NCI-H748 (cell line): ENCODE measurements at regions not wholly inside any gene's neighbourhood (a gene's known extent, or its start where the extent isn't known, plus 50 kb on each side); places are given as distances from the start of the nearest gene placed in this dataset.
"Not testable (repeated sequence)": the region's sequence is repeated elsewhere in the genome, so short reads cannot be mapped to it uniquely, and the experiment has no call there.

Source experiments
- DNase-seq: peaks from one replicate; lab custom pipeline; 2025; ENCODE audit not compliant: unreplicated experiment; lab: John Stamatoyannopoulos, UW

GRCh38 chr4:127448986-127449385, 183.8 kb upstream of the INTU start:
- no peak for DNase-seq

GRCh38 chr4:127449449-127449848, 183.3 kb upstream of the INTU start:
- no peak for DNase-seq

- DNase-seq, result no peak
Observed at GRCh38 chr4:127450276-127450675, 182.5 kb upstream of the INTU start.

- DNase-seq, result no peak
Observed at GRCh38 chr4:127463883-127464282, 168.9 kb upstream of the INTU start.

GRCh38 chr4:127469542-127469941, 163.2 kb upstream of the INTU start:
- no peak for DNase-seq

GRCh38 chr4:127469959-127470809, 162.6 kb upstream of the INTU start:
- no peak for DNase-seq

GRCh38 chr4:127478271-127478670, 154.5 kb upstream of the INTU start:
- not testable (repeated sequence) for DNase-seq

- peak; percentile 18 for DNase-seq
Observed at GRCh38 chr4:127479031-127479622, 153.6 kb upstream of the INTU start.

GRCh38 chr4:127482049-127482448, 150.7 kb upstream of the INTU start:
- no peak for DNase-seq

- DNase-seq, result no peak
Observed at GRCh38 chr4:127484117-127484516, 148.6 kb upstream of the INTU start.

GRCh38 chr4:127486248-127486647, 146.5 kb upstream of the INTU start:
- no peak for DNase-seq

- DNase-seq, result no peak
Observed at GRCh38 chr4:127491571-127491970, 141.2 kb upstream of the INTU start.

- not testable (repeated sequence) for DNase-seq
Observed at GRCh38 chr4:127496875-127497274, 135.9 kb upstream of the INTU start.

GRCh38 chr4:127498366-127498765, 134.4 kb upstream of the INTU start:
- DNase-seq, result no peak

- no peak for DNase-seq
Observed at GRCh38 chr4:127500242-127500641, 132.5 kb upstream of the INTU start.

GRCh38 chr4:127501103-127501502, 131.7 kb upstream of the INTU start:
- DNase-seq, result no peak

GRCh38 chr4:127503111-127503510, 129.6 kb upstream of the INTU start:
- no peak for DNase-seq

- no peak for DNase-seq
Observed at GRCh38 chr4:127505203-127505602, 127.6 kb upstream of the INTU start.

- DNase-seq, result no peak
Observed at GRCh38 chr4:127506283-127506682, 126.5 kb upstream of the INTU start.

GRCh38 chr4:127509155-127509554, 123.6 kb upstream of the INTU start:
- DNase-seq, result no peak

- not testable (repeated sequence) for DNase-seq
Observed at GRCh38 chr4:127512672-127513071, 120.1 kb upstream of the INTU start.

- not testable (repeated sequence) for DNase-seq
Observed at GRCh38 chr4:127515259-127515658, 117.5 kb upstream of the INTU start.

- no peak for DNase-seq
Observed at GRCh38 chr4:127518046-127518445, 114.7 kb upstream of the INTU start.
